GM19239 (cell line): ENCODE measurements at regions not wholly inside any gene's neighbourhood (a gene's known extent, or its start where the extent isn't known, plus 50 kb on each side); places are given as distances from the start of the nearest gene placed in this dataset.
"Not testable (repeated sequence)": the region's sequence is repeated elsewhere in the genome, so short reads cannot be mapped to it uniquely, and the experiment has no call there.

ENCODE experiments used
- DNase-seq: peaks from one replicate; pipeline ENCODE4 v3.0.0; 2011; ENCODE audit warnings: low spot score; ENCODE audit not compliant: insufficient read length
- FAIRE-seq: peaks from 2 replicates; lab custom pipeline; 2011; peaks lifted over from hg19 to GRCh38; lab: Jason Lieb, UNC

- not testable (repeated sequence) for DNase-seq, FAIRE-seq
Measured at GRCh38 chr3:153506205-153506604, 344.2 kb downstream of the RAP2B start.

- not testable (repeated sequence) for FAIRE-seq, DNase-seq
Measured at GRCh38 chr3:153506686-153507085, 344.7 kb downstream of the RAP2B start.

GRCh38 chr3:153513236-153513635, 351.2 kb downstream of the RAP2B start:
- FAIRE-seq (no peak), DNase-seq (no peak)

- DNase-seq (no peak), FAIRE-seq (no peak)
Measured at GRCh38 chr3:153528473-153528872, 366.4 kb downstream of the RAP2B start.

GRCh38 chr3:153539263-153539662, 377.2 kb downstream of the RAP2B start:
- FAIRE-seq, result no peak
- no peak for DNase-seq

- DNase-seq, result no peak
- FAIRE-seq, result no peak
Measured at GRCh38 chr3:153545471-153545870, 383.4 kb downstream of the RAP2B start.

- no peak for DNase-seq
- FAIRE-seq, result no peak
Measured at GRCh38 chr3:153547970-153548369, 385.9 kb downstream of the RAP2B start.

GRCh38 chr3:153549686-153550085, 387.7 kb downstream of the RAP2B start:
- not testable (repeated sequence) for DNase-seq, FAIRE-seq

- FAIRE-seq (no peak), DNase-seq (no peak)
Measured at GRCh38 chr3:153551536-153552285, 389.7 kb downstream of the RAP2B start.

GRCh38 chr3:153552887-153553604, 391.0 kb downstream of the RAP2B start:
- FAIRE-seq (no peak), DNase-seq (no peak)

- FAIRE-seq (no peak), DNase-seq (no peak)
Measured at GRCh38 chr3:153553605-153553945, 391.5 kb downstream of the RAP2B start.

GRCh38 chr3:153555919-153556318, 393.9 kb downstream of the RAP2B start:
- no peak for FAIRE-seq
- no peak for DNase-seq

- not testable (repeated sequence) for FAIRE-seq, DNase-seq
Measured at GRCh38 chr3:153559366-153559765, 397.3 kb downstream of the RAP2B start.

- DNase-seq (no peak), FAIRE-seq (no peak)
Measured at GRCh38 chr3:153567011-153567410, 405.0 kb downstream of the RAP2B start.

GRCh38 chr3:153567556-153567955, 405.5 kb downstream of the RAP2B start:
- FAIRE-seq, result no peak
- DNase-seq, result no peak

- not testable (repeated sequence) for FAIRE-seq, DNase-seq
Measured at GRCh38 chr3:153570481-153570880, 408.5 kb downstream of the RAP2B start.

- DNase-seq (no peak), FAIRE-seq (no peak)
Measured at GRCh38 chr3:153572165-153572564, 410.1 kb downstream of the RAP2B start.

- FAIRE-seq (no peak), DNase-seq (no peak)
Measured at GRCh38 chr3:153572654-153573053, 410.6 kb downstream of the RAP2B start.

- DNase-seq (no peak), FAIRE-seq (no peak)
Measured at GRCh38 chr3:153573481-153573880, 411.5 kb downstream of the RAP2B start.

GRCh38 chr3:153574445-153574844, 412.4 kb downstream of the RAP2B start:
- DNase-seq (no peak), FAIRE-seq (no peak)

- no peak for FAIRE-seq
- no peak for DNase-seq
Measured at GRCh38 chr3:153577059-153577736, 415.2 kb downstream of the RAP2B start.
